ENCODE measurements at regions not wholly inside any gene's neighbourhood (a gene's known extent, or its start where the extent isn't known, plus 50 kb on each side); places are given as distances from the start of the nearest gene placed in this dataset.

DNA sequence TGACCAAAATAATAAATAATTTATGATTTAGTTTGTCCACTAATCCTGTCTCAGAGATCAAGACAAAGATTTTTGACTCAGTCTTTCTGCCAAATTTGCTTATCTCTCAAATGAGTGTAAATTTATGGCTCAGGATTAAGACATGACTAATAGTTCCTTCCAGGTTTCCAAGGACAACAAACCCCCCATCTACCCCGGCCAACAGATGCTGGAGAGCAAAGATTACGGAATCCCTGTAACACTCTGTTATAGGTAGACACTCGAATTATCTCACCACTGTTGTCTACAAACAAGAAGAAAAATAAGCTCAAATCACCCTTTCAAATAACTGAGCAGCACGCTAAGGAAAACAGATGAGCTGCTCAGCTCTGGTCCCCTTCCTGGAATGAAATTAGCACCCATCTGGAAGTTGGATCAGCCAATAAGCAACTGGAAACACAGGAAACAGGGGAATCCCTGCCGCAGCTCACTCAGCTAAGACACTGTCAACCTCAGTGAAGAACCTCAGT, 56.8 kb upstream of the SVIL start:
- DNase-seq (ENCODE audit: low spot score), result peak; percentile 54

DNA sequence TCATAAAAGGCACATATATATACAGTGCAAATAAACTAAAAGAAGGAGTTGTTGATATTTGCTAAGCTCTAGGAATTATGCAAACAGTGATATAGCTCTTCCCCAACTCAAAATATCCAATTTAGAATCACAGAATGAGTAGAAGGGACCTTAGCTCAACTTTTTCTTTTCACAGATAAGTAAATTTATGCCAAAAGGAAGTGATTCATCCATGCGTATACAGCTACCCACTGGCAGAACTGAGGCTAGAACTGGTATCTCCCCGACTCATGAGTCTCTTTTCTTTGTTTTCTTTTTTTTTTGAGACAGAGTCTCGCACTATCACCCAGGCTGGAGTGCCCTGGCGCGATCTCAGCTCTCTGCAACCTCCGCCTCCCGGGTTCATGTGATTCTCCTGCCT, 54.2 kb upstream of the SVIL start:
- DNase-seq (ENCODE audit: low spot score), result no peak

DNA sequence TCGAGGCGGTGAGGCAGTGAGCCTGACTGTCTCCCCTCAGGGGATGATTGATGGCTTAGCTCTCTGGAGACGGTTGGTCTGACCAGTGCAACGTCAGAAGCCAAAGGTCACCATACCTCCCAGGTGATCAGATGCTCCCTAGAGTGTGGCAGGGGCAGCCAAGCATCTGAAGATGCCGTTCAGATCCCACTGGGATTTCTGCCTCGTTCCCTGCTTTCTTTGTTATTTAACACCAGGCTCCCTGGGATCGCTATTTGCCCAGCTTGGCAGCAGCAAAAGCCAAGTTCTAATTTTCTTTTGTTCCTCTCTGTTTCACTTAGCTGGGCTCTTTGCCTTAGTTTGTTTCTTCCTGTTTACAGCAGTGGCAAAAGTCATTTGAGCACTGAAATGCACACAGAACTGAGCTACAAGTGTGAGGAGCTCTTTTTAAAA, 53.5 kb upstream of the SVIL start:
- DNase-seq (ENCODE audit: low spot score), result no peak

DNA sequence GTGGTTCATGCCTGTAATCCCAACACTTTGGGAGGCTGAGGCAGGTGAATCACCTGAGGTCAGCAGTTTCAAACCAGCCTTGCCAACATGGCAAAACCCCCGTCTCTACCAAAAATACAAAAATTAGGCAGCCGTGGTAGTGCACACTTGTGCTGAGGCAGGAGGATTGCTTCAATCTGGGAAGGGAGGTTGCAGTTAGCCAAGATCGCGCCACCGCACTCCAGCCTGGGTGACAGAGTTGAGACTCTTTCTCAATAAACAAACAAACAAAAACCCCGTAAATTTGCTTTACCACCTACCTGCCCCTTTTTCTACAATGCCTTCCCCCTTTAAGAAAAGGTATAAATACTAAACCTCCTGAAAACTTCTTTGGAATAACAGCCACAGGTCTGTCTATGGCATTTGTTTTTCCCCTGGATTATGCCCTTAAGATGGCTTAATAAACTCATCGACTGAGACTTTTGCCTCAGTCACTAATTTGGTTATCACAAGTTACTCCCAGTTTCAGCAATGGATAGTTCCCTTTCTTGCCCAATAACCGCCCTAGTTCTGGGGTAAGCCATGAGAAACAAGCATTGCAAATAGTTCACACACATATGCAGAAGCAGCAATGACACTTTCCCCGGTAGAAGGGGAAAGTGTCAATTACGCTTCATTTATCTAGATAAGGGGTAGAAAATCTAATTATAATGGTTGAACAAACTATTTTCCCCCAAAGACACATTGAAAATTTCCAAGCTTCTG, 52.8 kb upstream of the SVIL start:
- no peak for DNase-seq (ENCODE audit: low spot score)

DNA sequence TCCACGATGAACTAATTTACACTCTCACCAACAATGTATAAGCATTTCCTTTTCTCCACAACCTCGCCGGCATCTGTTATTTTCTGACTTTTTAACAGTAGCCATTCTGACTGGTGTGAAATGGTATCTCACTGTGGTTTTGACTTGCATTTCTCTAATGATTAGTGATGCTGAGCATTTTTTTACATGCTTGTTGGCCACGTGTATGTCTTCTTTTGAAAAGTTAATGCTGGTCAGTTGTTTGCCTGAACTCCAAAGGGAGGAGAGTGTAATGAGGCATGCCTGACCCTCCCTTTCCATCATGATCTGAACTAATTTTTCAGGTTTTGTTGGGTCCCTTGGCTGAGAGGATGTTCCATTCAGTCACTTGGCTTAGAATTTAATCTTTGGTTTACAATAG, 50.7 kb upstream of the SVIL start:
- DNase-seq (ENCODE audit: low spot score), result no peak

Data from umbilical cord (tissue), 1 donor.